ENCODE measurements at regions not wholly inside any gene's neighbourhood (a gene's known extent, or its start where the extent isn't known, plus 50 kb on each side); places are given as distances from the start of the nearest gene placed in this dataset.

DNA sequence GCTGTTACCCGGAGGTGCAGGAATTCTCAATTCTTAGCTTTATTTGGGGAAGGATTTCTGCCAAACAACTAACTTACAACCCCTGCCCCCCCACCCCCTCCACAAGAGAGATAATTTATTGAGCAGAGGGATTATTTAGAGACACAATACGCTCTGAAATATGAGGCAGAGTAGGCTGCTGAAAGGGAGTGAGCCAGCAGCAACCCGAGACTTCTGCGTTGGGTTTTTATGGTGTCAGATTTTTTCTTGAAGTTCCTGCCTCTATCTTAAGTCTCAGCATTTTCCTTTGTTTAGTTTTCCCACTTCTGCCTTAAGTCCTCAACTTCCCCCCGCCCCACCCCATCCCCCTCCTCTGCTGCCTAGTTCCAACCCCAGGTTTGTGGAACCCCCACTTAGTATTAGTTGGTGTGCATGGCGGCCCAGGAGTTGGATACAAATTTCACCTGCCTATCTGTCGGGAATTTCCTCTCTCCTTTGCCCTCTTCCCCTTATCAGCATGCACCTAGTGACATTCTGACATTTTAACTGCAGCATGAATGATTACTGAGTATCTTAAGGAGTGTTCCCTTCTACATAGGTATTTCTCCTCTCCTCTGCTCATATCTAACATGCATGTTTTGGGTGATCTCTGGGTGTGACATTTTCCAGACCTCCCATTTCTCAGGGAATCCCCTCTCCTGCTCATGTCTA is 1635.9 kb upstream of the LRRTM1 start:
- RAD21 ChIA-PET (ENCODE audit: unreplicated experiment), result no interaction called here
- Histone ChIP-seq H3K27me3 (replicated peaks in 1 of 2; ENCODE audit: control insufficient read depth in 2 of 2, insufficient read depth in 2 of 2, low read length in 1 of 2) (no peaks in the 10 kb centered on the region), H2AFZ (ENCODE audit: control insufficient read depth, low read depth, low read length) (no peak overlapping the region), H3K4me3 (no peak overlapping the region), H3K9me3 (replicated peaks; ENCODE audit: control insufficient read depth, insufficient read depth, low read length) (no peaks in the 10 kb centered on the region), H3K27ac (ENCODE audit: control insufficient read depth, insufficient read depth) (no peak overlapping the region), H3K4me2 (ENCODE audit: control insufficient read depth, insufficient read depth) (no peak overlapping the region), H4K20me1 (ENCODE audit: control insufficient read depth, insufficient read depth) (no peaks in the 10 kb centered on the region), H3K4me1 (ENCODE audit: control insufficient read depth, insufficient read depth, low read length) (no peaks in the 10 kb centered on the region), H3K36me3 (ENCODE audit: control insufficient read depth in 2 of 2, insufficient read depth in 2 of 2, low read length in 1 of 2) (no peaks in the 10 kb centered on the region), H3K9ac (ENCODE audit: control insufficient read depth, insufficient read depth, low read length) (no peak overlapping the region), H3K79me2 (ENCODE audit: control insufficient read depth, insufficient read depth, low read length) (no peaks in the 10 kb centered on the region)
- SMC1A ChIA-PET (ENCODE audit: uncharacterized antibody, unreplicated experiment), result interaction anchor here (0.6 kb wide), 1 partner anchor 39 kb away, joined by 3 read pairs; no protein-coding TSS in a partner anchor
- FAIRE-seq, result no peak
- DNase-seq (ENCODE audit: low read depth, low spot score), result no peak
- intact Hi-C loops (cut with micrococcal nuclease; ENCODE audit: unreplicated experiment) (no loop called here), in situ Hi-C loops (cut with MboI) (no loop called here)
- no peak for ATAC-seq
- no TSS peak for BruUV-seq (replicated peaks)
- WGBS (ENCODE audit: insufficient coverage, insufficient replicate concordance, low lambda C conversion rate, missing lambda C conversion rate), result 30% methylated on average over 6 of the region's 7 CpGs
- POLR2A ChIA-PET, result no interaction called here
- no peak for TF ChIP-seq TBL1XR1 (IDR thresholded peaks at IDR 0.05; ENCODE audit: low read depth, low read length)
- no peak for TF ChIP-seq TCF7 (IDR thresholded peaks at IDR 0.05; ENCODE audit: borderline replicate concordance)
- no peak for TF ChIP-seq RAD21 (IDR thresholded peaks at IDR 0.05; ENCODE audit: insufficient read depth, low read depth, low read length)
- TF ChIP-seq ZNF384 (IDR thresholded peaks at IDR 0.05; ENCODE audit: borderline replicate concordance, low read depth, low read length), result no peak
- TF ChIP-seq NR2C2 (IDR thresholded peaks at IDR 0.05; ENCODE audit: borderline replicate concordance, control insufficient read depth, insufficient read length, low read depth), result no peak
- TF ChIP-seq CREM (IDR thresholded peaks at IDR 0.05; ENCODE audit: low read depth), result no peak
- TF ChIP-seq, protein P1, sequence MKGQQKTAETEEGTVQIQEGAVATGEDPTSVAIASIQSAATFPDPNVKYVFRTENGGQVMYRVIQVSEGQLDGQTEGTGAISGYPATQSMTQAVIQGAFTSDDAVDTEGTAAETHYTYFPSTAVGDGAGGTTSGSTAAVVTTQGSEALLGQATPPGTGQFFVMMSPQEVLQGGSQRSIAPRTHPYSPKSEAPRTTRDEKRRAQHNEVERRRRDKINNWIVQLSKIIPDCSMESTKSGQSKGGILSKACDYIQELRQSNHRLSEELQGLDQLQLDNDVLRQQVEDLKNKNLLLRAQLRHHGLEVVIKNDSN (IDR thresholded peaks at IDR 0.05; ENCODE audit: borderline replicate concordance, extremely low read length, insufficient read depth, low read depth, low read length), result no peak
- no peak for TF ChIP-seq STAT1 (conservative IDR thresholded peaks at IDR 0.05)
- no peak for TF ChIP-seq PAX5 (IDR thresholded peaks at IDR 0.05; ENCODE audit: borderline replicate concordance, low read depth, low read length)
- no peak for TF ChIP-seq MEF2B (IDR thresholded peaks at IDR 0.05; ENCODE audit: partially characterized antibody, poor library complexity, severe bottlenecking)
- CTCF ChIA-PET, result interaction anchor here (1.3 kb wide), 1 partner anchor 9 kb away, joined by 3 read pairs; no protein-coding TSS in a partner anchor
